ENCODE measurements at regions not wholly inside any gene's neighbourhood (a gene's known extent, or its start where the extent isn't known, plus 50 kb on each side); places are given as distances from the start of the nearest gene placed in this dataset.

DNA sequence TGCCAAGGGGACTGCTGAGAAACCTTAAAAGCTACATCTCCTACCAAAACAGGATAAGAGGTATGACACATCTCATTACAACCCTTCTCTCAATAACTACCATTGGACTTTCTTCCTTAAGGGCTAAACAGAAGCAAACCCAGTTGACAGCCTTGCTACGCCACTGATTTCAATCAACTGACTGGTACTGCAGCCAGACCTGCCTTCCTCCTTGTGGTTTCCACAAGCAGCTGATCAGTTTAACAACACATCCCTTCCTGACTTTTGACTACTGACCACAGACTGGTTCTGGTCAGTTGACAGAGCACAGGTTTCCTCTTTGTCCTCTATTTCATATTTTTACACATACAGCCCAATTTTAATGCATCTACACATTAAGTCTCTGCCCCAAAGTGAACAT lies 108.8 kb downstream of the ADAMTS1 start:
- DNase-seq: no peak

DNA sequence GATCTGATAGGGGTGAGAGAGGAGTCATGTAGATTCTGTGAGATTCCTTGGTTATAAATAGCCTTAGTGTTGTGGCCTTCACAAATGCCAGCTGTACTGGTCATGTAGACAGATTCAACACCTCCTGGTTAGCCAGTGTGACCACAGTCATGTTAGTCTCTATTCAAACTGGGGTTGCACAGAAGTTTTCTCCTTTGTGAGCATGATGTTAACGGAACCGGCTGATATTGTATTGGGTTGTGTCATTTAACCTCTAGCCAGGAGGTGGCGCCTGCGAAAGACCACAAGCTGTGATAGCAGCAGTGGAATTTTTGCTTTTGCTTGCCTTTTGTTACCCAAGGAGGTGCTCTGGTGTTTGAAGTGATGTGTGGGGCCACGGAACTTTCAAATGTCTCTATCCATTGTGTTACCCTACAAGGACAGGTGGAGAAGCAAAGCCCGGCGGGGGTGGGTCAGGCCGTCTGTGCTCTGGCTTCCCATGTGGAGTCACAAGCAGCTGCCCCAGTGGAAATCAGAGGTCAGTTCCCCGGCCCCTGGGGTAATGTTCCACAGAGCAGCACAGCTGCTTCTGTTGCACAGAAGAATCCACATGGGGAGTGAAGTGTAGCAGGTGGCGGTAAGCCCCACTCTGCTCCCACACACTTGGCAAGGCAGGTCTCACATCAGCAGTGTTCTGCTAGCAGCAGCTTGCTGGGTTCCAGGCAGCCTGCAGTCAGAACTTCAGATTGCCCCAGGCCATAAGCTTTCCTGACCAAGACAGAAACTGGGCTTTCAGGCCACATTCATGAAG lies 112.6 kb downstream of the ADAMTS1 start:
- no peak for DNase-seq

DNA sequence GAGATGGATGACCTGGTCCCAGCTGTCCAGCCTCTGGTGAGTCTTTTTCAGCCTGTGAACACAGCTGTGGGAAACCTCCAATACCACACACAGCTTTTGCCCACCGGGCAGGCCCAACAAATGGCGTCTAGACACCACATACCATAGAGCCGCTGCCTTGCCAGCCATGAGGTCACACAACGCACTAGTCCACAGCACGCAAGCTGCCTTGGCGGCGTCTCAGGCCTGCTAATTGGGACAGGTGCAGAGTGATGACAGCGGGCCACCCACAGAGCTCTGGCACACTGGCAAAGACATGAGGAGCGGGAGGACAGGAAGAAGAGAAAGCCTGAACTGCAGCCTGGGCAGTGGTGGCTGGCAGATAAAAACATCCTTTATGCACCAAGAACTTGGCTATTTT lies 125.5 kb downstream of the ADAMTS1 start:
- no peak for DNase-seq

DNA sequence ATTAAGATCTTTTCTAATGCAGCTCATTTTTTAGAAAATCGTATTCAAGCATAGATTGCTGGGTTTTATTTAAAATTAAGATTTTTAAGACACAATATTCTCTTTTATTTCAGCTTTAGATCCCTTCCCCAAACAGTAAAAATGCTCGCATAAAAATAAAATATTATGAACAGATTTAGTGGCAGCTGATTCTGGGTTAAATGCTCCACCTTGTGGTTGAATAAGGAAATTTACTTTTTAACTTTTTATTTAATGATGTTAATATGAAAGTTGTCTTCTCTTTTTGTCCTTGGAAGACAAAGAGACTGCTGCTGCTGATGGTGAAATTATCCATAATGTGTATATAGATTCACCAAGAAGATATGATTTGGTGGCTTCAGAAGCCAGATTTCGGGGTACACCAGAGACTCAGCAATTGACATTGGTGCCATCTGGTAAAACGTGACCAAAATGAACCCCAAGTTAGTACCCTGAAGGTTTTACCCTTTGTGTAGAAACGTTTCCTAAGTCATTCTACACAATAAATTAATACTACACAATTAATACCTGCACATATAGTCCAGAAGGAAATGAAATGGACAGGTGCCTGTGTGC lies 128.0 kb downstream of the ADAMTS1 start:
- DNase-seq: peak; percentile 17 to 25

DNA sequence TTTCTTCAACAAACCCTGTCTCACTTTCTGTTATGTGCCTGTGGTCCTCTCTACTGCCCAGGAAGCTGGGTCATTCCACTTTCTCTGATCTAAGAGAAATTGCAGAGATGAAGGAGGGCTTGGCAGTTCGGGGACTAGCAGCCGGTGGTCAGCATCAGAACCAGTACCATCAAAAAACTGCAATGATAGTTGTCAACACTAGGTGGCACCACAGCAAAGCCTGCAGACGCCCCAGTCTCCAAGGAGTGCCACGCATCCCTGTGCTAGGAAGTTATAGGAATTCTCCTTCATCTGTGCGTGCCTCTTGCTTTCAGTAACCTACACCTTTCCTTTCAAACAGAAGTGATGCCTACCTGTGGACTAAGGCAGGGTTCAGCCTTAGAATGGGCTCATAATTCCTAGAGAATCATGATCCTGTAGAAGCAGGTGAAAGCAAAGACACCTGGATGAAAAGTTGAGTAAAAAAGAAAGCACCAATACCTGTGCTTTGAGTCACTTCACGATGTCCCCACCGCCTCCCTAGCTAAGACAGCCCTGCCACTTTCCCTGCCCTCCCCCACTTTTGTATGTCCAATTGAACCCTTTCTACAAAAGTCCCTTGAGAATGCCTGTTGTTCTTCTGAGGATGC lies 129.2 kb downstream of the ADAMTS1 start:
- peak; percentile 11 to 23 for DNase-seq

DNA sequence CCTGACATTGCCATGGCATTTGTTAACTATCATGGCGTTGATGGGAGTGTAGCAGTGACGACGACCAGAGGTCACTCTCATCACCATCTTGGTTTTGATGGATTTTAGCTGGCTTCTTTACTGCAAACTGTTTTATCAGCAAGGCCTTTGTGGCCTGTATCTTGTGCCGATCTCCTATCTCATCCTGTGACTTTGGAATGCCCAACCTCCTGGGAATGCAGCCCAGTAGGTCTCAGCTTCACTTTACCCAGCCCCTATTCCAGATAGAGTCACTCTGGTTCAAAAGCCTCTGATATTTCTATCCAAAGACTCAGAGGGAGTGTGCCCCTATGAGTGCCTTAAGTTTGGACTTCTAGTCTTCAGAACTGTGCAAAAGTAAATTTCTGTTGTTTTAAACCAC lies 130.1 kb downstream of the ADAMTS1 start:
- DNase-seq: no peak

DNA sequence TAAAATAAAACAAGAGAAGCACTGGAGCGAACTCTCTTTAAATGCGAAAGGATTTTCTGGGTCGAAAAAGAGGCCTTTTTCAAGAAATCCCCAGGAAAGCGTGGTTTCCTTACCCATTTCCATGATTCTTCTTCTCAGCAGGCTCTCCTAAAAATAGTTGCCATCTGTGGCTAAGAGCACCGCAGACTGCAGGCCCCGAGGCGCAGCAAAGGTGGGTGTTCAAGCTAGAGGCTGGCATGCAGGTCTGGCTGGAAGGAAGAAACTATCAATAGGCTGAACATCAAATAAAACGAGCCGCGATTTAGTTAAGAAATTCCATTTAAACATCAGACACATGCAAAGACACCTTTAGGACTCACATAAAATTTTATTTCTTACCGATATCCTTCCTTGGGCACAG lies 135.1 kb downstream of the ADAMTS1 start:
- no peak for DNase-seq

DNA sequence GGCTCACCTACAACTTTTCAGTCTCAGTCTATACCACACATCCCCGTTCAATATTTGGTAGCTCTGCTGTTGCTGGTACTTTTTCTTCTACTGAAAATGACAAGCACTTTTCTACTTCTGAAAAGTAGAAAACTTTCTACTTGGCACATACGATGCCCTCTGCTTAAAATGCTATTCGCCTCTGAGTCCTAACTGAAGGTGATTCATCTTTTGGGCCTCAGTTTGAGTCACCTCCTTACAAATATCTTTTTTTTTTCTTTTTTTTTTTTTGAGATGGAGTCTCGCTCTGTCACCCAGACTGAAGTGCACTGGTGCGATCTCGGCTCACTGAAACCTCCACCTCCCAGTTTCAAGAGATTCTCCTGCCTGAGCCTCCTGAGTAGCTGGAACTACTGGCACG lies 136.0 kb upstream of the CYYR1 start:
- no peak for DNase-seq

DNA sequence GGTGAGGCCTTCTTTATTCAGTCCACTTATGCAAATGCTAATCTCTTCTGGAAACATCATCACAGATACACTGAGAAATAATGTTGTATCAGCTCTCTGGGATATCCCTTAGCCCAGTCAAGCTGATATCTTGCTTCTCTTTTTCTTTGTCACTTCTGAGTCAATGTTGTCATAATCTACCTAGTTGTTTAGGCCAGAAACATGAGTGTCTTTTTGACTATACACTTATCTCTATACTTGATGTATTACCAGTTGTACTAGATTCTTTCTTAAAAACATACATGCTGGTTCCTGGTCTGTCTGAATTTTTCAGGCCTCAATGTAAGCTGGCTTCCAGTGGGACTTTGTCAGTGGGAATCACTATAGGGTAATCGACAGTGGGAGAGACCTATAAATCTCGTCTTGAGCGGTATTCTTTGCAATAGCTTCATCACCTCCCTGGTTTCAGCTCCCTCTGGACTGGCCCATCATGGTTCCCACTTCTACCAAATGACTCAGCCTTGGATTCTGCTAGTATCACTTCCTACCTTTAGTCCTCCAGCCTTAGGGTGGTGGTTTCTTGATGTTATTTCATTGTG lies 135.2 kb upstream of the CYYR1 start:
- DNase-seq: no peak

DNA sequence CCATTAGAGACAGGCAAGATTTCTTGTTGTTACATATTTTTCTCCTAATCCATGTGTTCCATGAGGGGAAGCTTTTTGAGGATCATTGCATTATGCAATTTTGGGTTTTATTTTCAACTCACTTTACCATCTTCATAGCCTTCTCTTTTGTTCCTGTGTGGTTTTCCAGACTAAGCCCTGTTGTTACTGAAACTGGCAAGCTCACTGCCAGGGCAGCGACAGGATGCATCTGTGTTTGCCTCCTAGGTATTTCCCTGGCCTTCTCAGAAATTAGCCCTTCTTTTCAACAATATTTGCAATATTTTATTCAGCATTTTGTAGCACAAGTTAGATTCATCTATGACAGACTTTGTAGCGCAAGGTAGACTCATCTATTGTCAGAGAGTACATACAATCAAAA lies 134.2 kb upstream of the CYYR1 start:
- DNase-seq: no peak

DNA sequence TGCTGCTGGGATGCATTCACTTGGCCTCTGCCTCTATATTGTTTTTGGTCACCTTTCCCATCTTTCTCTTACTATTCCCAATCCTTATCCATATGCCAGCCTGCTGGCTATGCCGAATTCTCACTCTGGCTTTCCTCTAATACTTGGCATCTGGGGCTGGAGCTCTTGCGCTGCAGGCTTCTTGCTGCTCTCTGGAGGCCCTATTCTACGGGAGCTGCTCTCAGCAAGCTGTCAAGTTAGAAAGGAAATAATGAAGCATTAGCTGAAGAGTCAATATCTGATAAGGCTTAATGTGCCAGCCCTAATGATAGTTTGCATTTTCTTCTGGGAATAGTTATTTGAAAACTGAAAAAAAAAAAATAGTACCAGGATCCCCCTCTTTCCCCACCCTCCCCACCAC lies 125.3 kb upstream of the CYYR1 start:
- no peak for DNase-seq

DNA sequence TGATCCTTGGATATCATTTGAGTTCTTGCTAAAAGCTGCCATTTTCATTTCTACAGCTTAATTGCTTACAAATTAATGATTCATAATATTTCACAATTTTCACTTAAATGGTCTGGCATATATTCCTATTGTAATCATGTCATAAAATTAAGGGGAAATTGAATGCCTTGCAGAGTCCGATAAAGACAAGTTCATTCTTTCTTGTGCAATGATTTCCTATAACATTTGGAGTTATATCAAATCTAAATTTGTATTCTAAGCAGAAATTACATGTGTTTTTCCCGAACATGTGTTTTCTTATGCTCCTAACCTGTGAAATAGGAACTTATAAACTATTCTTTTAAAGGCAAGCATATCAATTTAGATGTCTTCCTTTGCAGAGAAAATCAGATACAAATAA lies 118.3 kb upstream of the CYYR1 start:
- no peak for DNase-seq

DNA sequence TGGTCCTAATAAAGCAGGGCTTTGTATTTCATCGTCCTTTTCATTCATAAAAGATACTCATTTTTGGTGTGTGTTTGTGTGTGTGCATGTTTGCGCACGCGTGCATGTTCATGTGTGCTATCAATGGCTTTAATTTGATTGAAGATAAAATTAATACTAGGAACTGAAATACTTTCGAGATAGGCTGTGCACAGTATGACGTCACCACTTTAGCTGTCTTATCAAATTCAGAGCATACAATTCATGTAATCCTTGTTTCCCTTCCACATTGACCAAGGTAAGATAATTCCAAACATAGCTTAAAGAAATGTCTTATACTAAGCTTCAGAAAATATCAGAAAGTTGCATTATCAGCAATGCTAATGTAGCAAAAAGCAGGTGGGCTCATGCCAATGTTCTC lies 113.6 kb upstream of the CYYR1 start:
- DNase-seq: no peak

DNA sequence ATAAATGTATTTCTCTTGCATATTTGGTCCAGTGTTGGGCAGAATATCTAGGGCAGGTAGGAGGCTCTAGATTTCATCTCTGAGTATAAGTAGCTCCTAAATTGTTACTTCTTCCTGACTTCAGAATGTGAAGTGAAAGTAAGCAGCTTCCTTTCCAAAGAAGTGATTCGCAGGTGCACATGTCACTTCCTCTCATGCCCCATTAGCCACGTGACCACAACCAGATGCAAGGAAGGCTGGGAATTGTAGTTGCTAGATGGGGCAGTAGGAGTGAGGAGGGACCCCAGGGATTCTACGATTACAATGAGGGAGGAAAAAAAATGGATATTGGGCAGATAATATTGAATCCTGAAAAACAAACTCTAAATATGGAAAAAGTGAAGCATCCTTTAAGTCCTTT lies 113.2 kb upstream of the CYYR1 start:
- no peak for DNase-seq

DNA sequence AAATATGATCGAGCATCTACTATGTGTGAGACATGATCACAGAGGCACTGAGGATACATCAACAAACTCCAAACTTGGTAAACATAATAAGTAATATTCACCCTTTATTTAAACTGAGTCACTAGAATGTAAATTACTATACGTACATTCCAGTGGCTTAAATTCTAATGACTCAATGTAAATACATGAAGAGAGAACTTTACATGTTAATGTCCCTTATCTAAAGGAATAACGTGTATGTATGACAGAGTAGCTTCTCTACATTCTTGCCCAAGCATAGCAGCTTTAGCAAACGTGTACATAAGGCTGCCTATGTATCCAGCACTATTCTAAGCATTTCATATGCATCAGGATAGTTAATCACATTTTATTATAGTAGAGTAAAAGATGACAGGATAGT lies 111.8 kb upstream of the CYYR1 start:
- no peak for DNase-seq

DNA sequence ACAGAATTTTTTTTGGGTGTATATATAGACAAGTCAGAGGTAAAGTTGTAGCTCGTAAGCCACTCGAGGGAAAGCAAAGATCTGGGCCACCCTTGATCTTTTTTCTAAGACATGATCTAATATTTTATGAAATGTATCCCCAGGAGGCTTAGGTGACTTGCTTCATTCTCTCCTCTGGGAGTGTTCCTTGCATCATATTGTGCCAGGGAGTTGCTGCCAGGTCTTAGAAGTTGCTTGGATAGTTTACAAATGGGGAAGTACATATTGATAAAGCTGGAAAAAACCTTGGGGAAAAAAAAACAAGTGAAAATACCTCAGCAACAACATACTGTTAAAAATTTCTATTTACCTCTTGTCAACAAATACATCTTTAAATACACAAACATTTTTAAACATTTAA lies 110.9 kb upstream of the CYYR1 start:
- no peak for DNase-seq

DNA sequence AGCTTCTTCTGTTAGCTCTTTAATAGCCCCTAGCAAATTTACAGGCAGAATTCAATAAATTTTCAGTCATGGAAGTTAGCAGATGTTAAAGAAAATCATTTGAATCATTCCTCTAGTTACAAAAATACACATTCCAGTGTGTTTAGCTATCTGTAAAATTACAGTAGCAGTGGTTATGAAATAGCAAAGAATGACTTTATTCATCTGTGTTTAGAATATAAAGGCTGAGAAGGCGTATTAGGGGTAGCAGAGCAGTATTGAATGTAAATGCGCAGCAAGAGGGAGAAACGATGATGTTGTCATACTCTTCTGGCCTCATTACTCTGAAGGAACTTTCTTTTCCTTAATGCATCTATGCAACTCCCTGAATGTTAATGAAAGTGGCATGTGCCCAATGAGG lies 106.2 kb upstream of the CYYR1 start:
- no peak for DNase-seq

DNA sequence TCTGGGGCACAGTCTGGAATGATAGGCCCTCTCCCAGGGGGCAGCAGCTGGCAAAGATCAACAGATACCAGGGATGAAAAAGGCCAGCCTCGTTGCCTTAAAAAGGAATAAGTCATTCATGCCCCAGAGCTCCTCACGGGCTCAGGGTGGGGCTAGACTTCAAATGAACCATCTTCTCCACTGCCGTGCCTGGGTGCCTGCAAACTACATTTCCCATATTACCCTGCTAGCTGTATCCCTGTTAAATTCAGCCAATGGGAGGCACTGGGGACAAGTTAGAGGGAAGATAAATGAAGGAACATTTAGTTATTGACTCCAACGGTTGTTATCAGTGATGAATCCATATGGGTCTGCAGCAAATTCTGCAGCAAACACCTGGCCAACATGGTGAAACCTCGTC lies 101.2 kb upstream of the CYYR1 start:
- no peak for DNase-seq

DNA sequence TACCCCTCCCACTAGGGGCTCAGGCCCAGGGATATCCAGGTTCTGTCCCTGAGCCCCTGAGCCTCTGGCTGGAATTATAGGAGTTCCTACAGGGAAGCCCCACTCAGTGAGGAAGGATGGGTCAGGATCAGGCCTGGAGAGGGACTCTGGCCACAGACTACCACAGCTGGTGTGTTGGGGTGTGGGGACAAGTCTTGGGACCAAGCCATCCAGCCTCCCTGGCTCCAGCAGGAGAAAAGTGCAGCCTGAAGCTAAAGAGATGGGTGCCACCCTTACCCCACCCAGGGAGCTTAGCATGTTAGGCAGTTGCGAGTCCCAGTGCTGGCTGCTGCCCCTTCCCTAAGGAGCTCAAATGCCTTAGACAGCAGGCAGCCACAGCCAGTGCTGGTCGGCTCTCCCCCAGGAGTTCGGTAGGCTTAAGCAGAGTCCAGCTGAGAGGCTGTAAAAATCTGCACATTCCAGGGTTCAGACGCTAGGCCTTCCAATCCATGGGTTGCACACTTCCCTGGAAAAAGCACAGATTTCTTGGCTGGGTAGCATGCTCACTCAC lies 96.2 kb upstream of the CYYR1 start:
- DNase-seq: no peak

DNA sequence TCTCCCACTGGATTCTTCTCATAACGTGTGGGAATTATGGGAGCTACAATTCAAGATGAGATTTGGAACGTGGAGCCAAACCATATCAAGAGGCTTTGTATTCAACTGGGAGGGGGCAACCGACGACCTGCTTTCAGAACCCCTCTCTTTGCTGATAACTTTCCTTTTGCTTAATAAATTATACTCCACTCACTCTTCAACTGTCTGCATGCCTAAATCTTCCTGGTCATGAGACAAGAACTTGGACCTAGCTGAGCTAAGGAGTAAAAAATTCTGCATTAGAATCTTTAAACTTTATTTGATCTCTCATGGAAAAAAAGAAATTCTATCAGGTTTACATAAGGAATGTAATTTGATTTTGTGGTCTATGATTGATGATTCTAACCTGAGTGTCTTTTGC lies 86.7 kb upstream of the CYYR1 start:
- DNase-seq: no peak

DNA sequence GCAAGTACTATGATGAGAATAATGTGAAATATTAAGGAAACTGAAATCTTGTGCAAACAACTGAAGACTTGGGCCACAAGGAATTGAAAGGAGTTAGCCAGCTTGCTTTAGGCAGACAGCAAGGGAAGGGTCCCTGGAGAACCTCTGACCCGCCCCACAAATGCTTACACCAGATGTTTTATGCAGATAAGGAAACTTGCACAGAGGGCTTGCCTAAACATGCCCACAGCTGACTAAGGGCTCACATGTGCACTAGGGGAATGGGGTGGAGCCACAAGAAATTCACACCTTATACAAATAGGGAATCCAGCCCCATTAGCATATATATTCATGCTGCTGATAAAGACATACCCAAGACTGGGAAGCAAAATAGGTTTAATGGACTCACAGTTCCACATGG lies 86.1 kb upstream of the CYYR1 start:
- DNase-seq: no peak

DNA sequence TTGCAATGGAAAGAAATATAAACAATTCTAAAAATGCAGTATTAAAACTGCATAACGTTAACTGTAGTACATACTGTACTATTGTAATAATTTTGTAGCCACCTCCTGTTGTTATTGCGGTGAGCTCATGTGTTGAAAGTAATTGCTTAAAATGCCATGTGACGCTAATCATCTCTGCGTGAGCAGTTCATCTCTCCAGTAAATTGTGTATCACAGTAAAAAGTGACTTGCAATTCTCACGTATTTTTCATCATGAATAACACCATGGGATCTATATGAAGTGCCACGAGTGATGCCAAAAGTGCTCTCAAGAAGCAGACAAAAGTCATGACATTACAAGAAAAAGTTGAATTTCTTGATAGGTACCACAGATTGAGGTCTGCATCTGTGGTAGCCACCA lies 82.4 kb upstream of the CYYR1 start:
- no peak for DNase-seq

DNA sequence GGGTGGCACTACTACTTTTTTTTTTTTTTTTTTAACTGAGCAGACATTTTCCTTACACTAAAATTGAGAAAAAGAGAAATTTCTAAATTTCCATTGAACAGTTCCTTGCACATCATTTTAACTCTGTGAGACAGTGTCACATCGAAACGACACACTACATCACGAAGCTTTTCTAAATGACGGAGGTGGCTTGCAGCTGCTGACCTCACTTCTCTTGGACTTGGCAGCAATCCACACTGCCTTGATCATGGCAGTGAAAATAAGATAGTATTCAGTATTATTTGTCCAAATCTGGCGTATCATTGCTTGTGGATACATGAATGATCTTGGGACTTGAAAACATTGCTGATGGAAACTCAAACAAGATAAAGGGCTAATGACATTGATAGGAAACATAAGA lies 80.3 kb upstream of the CYYR1 start:
- DNase-seq: no peak

DNA sequence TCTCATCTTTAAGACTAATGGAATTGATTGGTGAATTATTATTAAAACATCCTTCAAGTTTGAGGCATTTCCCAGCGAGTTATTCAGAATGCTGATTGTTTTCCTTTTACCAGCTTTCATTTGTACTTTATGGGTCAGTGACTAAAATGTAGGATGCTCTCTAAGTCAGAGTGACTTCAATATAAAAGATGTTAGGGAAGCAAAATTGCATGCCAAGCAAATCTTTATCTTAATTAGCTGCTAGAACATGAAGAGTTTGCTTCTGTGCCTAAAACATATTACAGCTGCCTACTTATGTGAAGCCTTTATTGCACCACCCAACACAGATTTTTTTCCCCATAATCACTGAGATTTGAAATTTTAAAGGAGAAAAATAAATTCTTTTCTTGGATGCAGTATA lies 79.8 kb upstream of the CYYR1 start:
- no peak for DNase-seq
